Natural killer cell (primary cell): ENCODE measurements at regions not wholly inside any gene's neighbourhood (a gene's known extent, or its start where the extent isn't known, plus 50 kb on each side); places are given as distances from the start of the nearest gene placed in this dataset.

Source experiments
- ATAC-seq, 3 donors: fragments of 150-1000 bp in 2 of 3; fragments of 200-7000 bp in 1 of 3; cut with Tn5 transposase; 1 replicate in 1 of 3; 2 replicates in 2 of 3; pipeline ENCODE4 v1.10.0; 2021; ENCODE audit warnings: mild to moderate bottlenecking in 2 of 3, moderate library complexity in 2 of 3
- DNase-seq, 2 donors: peaks; one replicate each; pipeline versions ENCODE4 v3.0.0 to v3.0.0-alpha.2; 2013 to 2021; ENCODE audit warnings: mixed read lengths in 1 of 2
- H3K27ac ChIP-seq: one replicate; pipeline ENCODE4 v1.5.1; 2013; ENCODE audit warnings: mild to moderate bottlenecking, low read length
- H3K27me3 ChIP-seq: one replicate; pipeline ENCODE4 v1.6.1; 2013; ENCODE audit warnings: low read length; ENCODE audit not compliant: control insufficient read depth, insufficient read depth
- H3K36me3 ChIP-seq: one replicate; pipeline ENCODE4 v1.6.1; 2013; ENCODE audit warnings: low read length; ENCODE audit not compliant: control insufficient read depth, insufficient read depth
- H3K4me1 ChIP-seq: one replicate; pipeline ENCODE4 v1.6.1; 2013; ENCODE audit warnings: low read length; ENCODE audit not compliant: control insufficient read depth, insufficient read depth
- H3K4me3 ChIP-seq: one replicate; pipeline ENCODE4 v1.5.1; 2013; ENCODE audit warnings: low read length
- H3K9me3 ChIP-seq: one replicate; pipeline ENCODE4 v1.6.1; 2013; ENCODE audit warnings: low read length; ENCODE audit not compliant: control insufficient read depth, insufficient read depth
- H3K27ac Mint-ChIP-seq, 2 donors: one replicate each; pipeline ENCODE4 v1.8.0; 2022; ENCODE audit warnings: mild to moderate bottlenecking in 2 of 2, mixed read lengths in 2 of 2, moderate library complexity in 1 of 2
- H3K27me3 Mint-ChIP-seq, 2 donors: one replicate each; pipeline ENCODE4 v1.8.0; 2022; ENCODE audit warnings: low read depth in 2 of 2, mixed read lengths in 2 of 2
- H3K36me3 Mint-ChIP-seq: one replicate; pipeline ENCODE4 v1.8.0; 2022; ENCODE audit warnings: mixed read lengths
- H3K4me1 Mint-ChIP-seq, 2 donors: one replicate each; pipeline ENCODE4 v1.8.0; 2022; ENCODE audit warnings: mixed read lengths in 2 of 2
- H3K4me3 Mint-ChIP-seq: one replicate; pipeline ENCODE4 v1.8.0; 2022; ENCODE audit warnings: mild to moderate bottlenecking, moderate library complexity, mixed read lengths
- H3K9me3 Mint-ChIP-seq, 2 donors: one replicate each; pipeline ENCODE4 v1.8.0; 2022; ENCODE audit warnings: mixed read lengths in 2 of 2
- CTCF ChIP-seq: fragments of 200-600 bp; IDR thresholded peaks from one replicate; pipeline ENCODE4 v1.8.0; 2022; ENCODE audit warnings: antibody characterized with exemption
- WGBS: methylation state at CpG from one replicate; pipeline ENCODE4 v1.1.7; 2013; ENCODE audit warnings: missing lambda C conversion rate; ENCODE audit not compliant: insufficient coverage; 5-methylcytosine and 5-hydroxymethylcytosine counted together
- intact Hi-C: fragments of 100-400 bp; cut with micrococcal nuclease; formaldehyde crosslinking; loops from one replicate; pipeline ENCODE4 v1.14.2; 2022

- no peaks in the 10 kb centered on the region for H3K9me3 ChIP-seq
- Mint-ChIP-seq H3K4me1 (peaks cover 0 to 5% of the 10 kb centered on the region in 2 donors), H3K27me3 (no peaks in the 10 kb centered on the region), H3K36me3 (no peaks in the 10 kb centered on the region), H3K4me3 (no peak overlapping the region), H3K9me3 (no peaks in the 10 kb centered on the region), H3K27ac (no peak overlapping the region)
- no peak overlapping the region for H3K27ac ChIP-seq
- DNase-seq: no peak
- ATAC-seq: no peak
- intact Hi-C loops: no loop called here
- H3K4me1 ChIP-seq: no peaks in the 10 kb centered on the region
- H3K27me3 ChIP-seq: no peaks in the 10 kb centered on the region
- WGBS: 92% methylated on average over 4 of the region's 4 CpGs
- H3K36me3 ChIP-seq: no peaks in the 10 kb centered on the region
- no peak for TF ChIP-seq CTCF
- H3K4me3 ChIP-seq: no peak overlapping the region
These were observed 157.1 kb upstream of the PRSS58 start for GRCh38 chr7:142414915-142415314.

GRCh38 chr7:142414135-142414534, 156.3 kb upstream of the PRSS58 start:
- Histone ChIP-seq H3K9me3 (no peaks in the 10 kb centered on the region), H3K27me3 (no peaks in the 10 kb centered on the region), H3K36me3 (no peaks in the 10 kb centered on the region), H3K27ac (no peak overlapping the region), H3K4me3 (no peak overlapping the region), H3K4me1 (no peaks in the 10 kb centered on the region)
- no peaks in the 10 kb centered on the region for H3K27me3 Mint-ChIP-seq
- intact Hi-C loops: no loop called here
- 90% methylated on average over 2 of the region's 3 CpGs for WGBS
- peaks cover 0 to 5% of the 10 kb centered on the region in 2 donors for H3K4me1 Mint-ChIP-seq
- H3K27ac Mint-ChIP-seq: no peak overlapping the region
- DNase-seq: no peak
- no peaks in the 10 kb centered on the region for H3K9me3 Mint-ChIP-seq
- H3K36me3 Mint-ChIP-seq: no peaks in the 10 kb centered on the region
- ATAC-seq: no peak
- TF ChIP-seq CTCF: no peak
- no peak overlapping the region for H3K4me3 Mint-ChIP-seq

DNA sequence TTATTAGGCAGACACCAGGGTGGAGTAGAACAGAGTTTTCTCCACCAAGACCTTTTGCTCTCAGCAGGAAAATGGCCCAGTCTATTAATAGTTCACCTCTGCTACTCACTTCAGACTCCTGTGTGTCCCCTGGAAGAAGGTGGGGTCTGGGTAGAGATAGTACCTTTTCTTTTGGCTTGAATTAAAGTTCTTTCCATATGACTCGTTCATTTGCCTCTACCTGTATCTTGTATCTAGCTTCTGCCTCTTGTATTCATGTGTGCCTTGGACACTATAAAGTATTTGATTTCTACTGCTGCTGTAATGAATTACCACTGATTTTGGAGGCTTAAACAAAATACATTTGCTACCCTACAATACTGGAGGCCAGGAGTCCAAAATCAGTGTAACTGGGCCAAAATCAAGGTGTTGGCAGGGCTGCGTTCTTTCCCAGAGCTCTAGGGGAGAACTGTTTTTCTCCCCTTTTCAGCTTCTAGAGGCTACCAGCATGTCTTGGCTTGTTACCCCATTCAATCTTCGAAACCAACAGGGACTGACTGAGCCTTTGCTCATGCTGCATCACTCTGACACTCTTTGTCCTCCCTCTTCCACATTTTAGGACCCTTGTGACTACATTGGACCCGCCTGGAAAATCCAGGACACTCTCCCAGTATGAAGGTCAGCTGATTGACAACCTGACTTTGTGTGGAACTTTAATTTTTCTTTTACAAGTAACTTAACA, 155.6 kb upstream of the PRSS58 start:
- Histone ChIP-seq H3K4me3 (no peak overlapping the region), H3K27ac (no peak overlapping the region), H3K9me3 (no peaks in the 10 kb centered on the region), H3K4me1 (no peaks in the 10 kb centered on the region), H3K36me3 (no peaks in the 10 kb centered on the region), H3K27me3 (no peaks in the 10 kb centered on the region)
- Mint-ChIP-seq H3K4me3 (no peak overlapping the region), H3K36me3 (no peaks in the 10 kb centered on the region), H3K4me1 (peaks cover 0 to 5% of the 10 kb centered on the region in 2 donors), H3K27ac (no peak overlapping the region), H3K27me3 (no peaks in the 10 kb centered on the region), H3K9me3 (no peaks in the 10 kb centered on the region)
- no peak for DNase-seq
- WGBS: 84% methylated on average over 3 of the region's 4 CpGs
- ATAC-seq: no peak
- intact Hi-C loops: no loop called here
- no peak for TF ChIP-seq CTCF
